ENCODE measurements at regions not wholly inside any gene's neighbourhood (a gene's known extent, or its start where the extent isn't known, plus 50 kb on each side); places are given as distances from the start of the nearest gene placed in this dataset.

DNA sequence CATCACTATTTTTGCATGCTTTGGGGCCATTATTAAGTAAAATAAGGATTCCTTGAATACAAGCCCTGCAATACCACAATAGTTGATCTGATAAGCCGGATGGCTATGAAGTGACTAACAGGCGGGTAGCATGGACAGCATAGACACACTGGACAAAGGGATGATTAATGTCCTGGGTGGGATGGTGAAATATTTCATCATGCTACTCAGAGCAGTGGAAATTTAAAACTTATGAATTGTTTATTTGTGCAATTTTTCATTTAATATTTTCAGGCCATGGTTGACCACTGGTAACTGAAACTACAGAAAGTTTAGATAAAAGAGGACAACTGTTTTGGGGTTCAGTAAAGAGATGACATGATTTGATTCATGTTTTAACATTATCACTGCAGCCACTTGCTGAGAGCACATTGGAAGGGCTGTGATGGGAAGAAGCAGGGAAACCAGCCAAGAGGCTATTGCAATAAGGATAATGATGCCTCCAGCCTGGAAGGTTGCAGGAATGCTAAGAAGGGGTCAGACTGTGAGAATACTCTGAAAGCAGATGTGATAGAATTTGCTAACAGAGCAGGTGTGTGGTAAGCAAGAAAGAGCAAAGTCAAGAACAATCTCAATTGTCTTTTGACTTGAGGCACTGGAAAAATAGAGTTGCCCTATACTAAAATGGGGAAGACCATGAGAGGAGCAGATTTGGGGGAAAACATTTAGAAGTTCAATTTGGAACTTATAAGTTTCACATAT lies 62.5 kb upstream of the TNFSF4 start:
- TF ChIP-seq, protein P1, sequence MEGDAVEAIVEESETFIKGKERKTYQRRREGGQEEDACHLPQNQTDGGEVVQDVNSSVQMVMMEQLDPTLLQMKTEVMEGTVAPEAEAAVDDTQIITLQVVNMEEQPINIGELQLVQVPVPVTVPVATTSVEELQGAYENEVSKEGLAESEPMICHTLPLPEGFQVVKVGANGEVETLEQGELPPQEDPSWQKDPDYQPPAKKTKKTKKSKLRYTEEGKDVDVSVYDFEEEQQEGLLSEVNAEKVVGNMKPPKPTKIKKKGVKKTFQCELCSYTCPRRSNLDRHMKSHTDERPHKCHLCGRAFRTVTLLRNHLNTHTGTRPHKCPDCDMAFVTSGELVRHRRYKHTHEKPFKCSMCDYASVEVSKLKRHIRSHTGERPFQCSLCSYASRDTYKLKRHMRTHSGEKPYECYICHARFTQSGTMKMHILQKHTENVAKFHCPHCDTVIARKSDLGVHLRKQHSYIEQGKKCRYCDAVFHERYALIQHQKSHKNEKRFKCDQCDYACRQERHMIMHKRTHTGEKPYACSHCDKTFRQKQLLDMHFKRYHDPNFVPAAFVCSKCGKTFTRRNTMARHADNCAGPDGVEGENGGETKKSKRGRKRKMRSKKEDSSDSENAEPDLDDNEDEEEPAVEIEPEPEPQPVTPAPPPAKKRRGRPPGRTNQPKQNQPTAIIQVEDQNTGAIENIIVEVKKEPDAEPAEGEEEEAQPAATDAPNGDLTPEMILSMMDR (IDR thresholded peaks at IDR 0.05): no peak
- TF ChIP-seq POLR2A (IDR thresholded peaks at IDR 0.05): no peak
